ENCODE measurements at regions not wholly inside any gene's neighbourhood (a gene's known extent, or its start where the extent isn't known, plus 50 kb on each side); places are given as distances from the start of the nearest gene placed in this dataset.

- DNase-seq (ENCODE audit: low read depth) = no peak
- TF ChIP-seq CTCF (conservative IDR thresholded peaks at IDR 0.05; ENCODE audit: low read depth, low read length) = no peak
- no peak overlapping the region for H3K4me3 ChIP-seq (ENCODE audit: low read depth, low read length)
These were observed 462.9 kb downstream of the TBC1D22A start for GRCh38 chr22:47225080-47225930.
